NCI-H1417 treated with DMSO at 0.1 percent for 48 hours (cell line): ENCODE measurements at regions not wholly inside any gene's neighbourhood (a gene's known extent, or its start where the extent isn't known, plus 50 kb on each side); places are given as distances from the start of the nearest gene placed in this dataset.
"Not testable (repeated sequence)": the region's sequence is repeated elsewhere in the genome, so short reads cannot be mapped to it uniquely, and the experiment has no call there.

Experiments used
- DNase-seq: peaks from one replicate; lab custom pipeline; 2025; lab: John Stamatoyannopoulos, UW

- DNase-seq, result peak; percentile 51
These were observed 88.0 kb upstream of the RPRML start for GRCh38 chr17:47066841-47067682.

DNA sequence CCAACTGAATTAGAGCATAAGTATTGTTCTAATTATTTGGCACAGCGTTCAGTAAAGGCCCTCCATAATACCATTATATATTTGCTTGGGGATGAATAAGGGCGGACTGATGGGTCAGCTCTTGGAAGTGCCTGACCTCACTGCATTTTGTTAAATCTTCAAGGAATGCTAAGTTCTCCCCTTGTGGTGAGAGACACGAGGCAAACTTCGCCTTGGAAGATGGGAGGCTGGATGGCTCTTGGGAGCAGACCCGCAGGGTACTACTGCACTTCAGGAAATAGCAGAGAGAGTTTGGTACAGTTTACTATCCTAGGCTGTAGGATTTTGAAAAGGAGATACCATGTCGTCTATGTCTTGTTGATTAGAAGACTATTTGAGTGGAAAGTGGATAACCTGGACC lies 87.0 kb upstream of the RPRML start:
- no peak for DNase-seq

GRCh38 chr17:47064684-47065083 lies 85.6 kb upstream of the RPRML start:
- no peak for DNase-seq

DNA sequence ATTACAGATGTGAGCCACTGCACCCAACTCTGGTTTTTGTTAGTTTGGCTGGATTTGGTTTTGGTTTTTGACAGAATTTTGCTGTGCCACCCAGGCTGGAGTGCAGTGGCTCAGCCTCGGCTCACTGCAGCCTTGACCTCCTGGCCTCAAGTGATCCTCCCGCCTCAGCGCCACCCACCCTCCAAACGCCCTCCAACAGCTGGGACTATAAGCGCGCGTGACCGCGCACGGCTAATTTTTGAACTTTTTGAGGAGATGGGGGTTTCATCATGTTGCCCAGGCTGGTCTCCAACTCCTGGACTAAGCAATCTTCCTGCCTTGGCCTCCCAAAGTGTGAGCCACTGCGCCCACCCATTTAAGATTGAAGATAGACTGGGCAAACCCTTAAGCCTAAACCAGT lies 84.4 kb upstream of the RPRML start:
- DNase-seq, result no peak

DNA sequence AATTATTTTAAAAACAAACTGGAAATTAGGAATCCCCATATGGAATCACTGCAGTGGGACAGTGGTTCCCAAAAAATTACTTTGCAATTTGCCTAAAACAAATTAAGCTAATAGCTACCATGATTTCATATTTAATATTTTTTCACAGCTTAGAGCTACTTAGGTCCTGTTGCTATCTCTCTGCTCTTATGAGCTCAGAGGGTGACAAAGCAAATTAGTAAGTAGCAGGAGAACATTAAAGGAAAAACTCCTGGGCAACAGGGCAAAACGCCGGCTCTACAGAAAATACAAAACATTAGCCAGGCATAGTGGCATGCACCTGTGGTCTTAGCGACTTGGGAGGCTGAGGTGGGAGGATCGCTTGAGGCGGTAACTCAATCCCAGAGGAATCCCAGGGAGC lies 83.8 kb upstream of the RPRML start:
- DNase-seq, result not testable (repeated sequence)

- not testable (repeated sequence) for DNase-seq
These were observed 81.0 kb upstream of the RPRML start for GRCh38 chr17:47060005-47060404.

DNA sequence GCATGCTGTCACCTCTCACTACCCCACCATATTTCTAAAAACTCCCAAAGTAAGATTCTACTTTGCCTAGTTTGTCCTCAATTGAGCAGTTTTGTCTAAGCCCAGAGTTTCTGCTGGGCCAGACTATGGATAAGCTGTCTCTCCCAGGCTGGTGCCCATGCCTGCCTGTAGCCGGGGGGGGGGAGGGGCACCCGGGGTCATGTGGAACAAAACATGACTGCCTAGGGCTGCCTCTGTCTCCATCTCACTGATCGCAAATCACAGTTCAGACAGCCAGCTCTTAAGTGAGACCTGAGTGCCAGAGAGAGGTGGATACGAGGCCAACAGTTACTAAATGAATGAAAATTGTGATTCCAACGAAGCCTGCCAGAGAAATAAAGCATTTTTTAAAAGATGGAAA lies 78.8 kb upstream of the RPRML start:
- no peak for DNase-seq

GRCh38 chr17:47057279-47057678 lies 78.2 kb upstream of the RPRML start:
- DNase-seq, result not testable (repeated sequence)

DNA sequence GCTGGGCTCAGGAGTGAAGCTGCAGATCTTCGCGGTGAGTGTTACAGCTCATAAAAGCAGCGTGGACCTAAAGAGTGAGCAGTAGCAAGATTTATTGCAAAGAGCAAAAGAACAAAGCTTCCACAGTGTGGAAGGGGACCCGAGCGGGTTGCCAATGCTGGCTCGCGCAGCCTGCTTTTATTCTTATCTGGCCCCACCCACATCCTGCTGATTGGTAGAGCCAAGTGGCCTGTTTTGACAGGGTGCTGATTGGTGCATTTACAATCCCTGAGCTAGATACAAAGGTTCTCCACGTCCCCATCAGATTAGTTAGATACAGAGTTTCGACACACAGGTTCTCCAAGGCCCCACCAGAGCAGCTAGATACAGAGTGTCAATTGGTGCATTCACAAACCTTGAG lies 77.6 kb upstream of the RPRML start:
- DNase-seq, result not testable (repeated sequence)
